ENCODE measurements at regions not wholly inside any gene's neighbourhood (a gene's known extent, or its start where the extent isn't known, plus 50 kb on each side); places are given as distances from the start of the nearest gene placed in this dataset.

GRCh38 chr17:55846745-55847144, 95.9 kb downstream of the PCTP start:
- no peak for TF ChIP-seq CTCF (IDR thresholded peaks at IDR 0.05; ENCODE audit: poor library complexity)
- no peak for TF ChIP-seq EZH2 (IDR thresholded peaks at IDR 0.05; ENCODE audit: borderline replicate concordance)
